Duodenal mucosa (tissue), 2 donors: ENCODE measurements at regions not wholly inside any gene's neighbourhood (a gene's known extent, or its start where the extent isn't known, plus 50 kb on each side); places are given as distances from the start of the nearest gene placed in this dataset.

Source experiments
- H3K27ac ChIP-seq: one replicate; pipeline ENCODE4 v1.7.0; 2013; ENCODE audit warnings: low read depth, low read length
- H3K27me3 ChIP-seq, 2 donors: one replicate each; pipeline ENCODE4 v1.7.0; 2013; ENCODE audit warnings: low read length in 2 of 2, control low read depth in 1 of 2; ENCODE audit not compliant: insufficient read depth in 2 of 2, control insufficient read depth in 1 of 2
- H3K36me3 ChIP-seq, 2 donors: one replicate each; pipeline ENCODE4 v1.7.0; 2013; ENCODE audit warnings: low read length in 2 of 2, control low read depth in 1 of 2; ENCODE audit not compliant: insufficient read depth in 2 of 2, control insufficient read depth in 1 of 2
- H3K4me1 ChIP-seq, 2 donors: one replicate each; pipeline ENCODE4 v1.7.0; 2013; ENCODE audit warnings: low read length in 2 of 2, control low read depth in 1 of 2; ENCODE audit not compliant: insufficient read depth in 2 of 2, control insufficient read depth in 1 of 2
- H3K4me3 ChIP-seq, 2 donors: one replicate each; pipeline ENCODE4 v1.7.0; 2013; ENCODE audit warnings: low read length in 2 of 2, low read depth in 1 of 2
- H3K9ac ChIP-seq, 2 donors: one replicate each; pipeline ENCODE4 v1.7.0; 2013; ENCODE audit warnings: low read length in 2 of 2, low read depth in 1 of 2
- H3K9me3 ChIP-seq, 2 donors: one replicate each; pipeline ENCODE4 v1.7.0; 2013; ENCODE audit warnings: low read length in 2 of 2, control low read depth in 1 of 2; ENCODE audit not compliant: control insufficient read depth in 1 of 2

GRCh38 chr3:182165234-182165633, 453.5 kb downstream of the SOX2 start:
- H3K4me1 ChIP-seq: no peaks in the 10 kb centered on the region
- H3K9me3 ChIP-seq: no peaks in the 10 kb centered on the region
- no peaks in the 10 kb centered on the region for H3K36me3 ChIP-seq
- H3K4me3 ChIP-seq: no peak overlapping the region
- H3K27me3 ChIP-seq: peaks cover 0 to 4% of the 10 kb centered on the region in 2 donors
- no peak overlapping the region for H3K9ac ChIP-seq
- no peak overlapping the region for H3K27ac ChIP-seq

- Histone ChIP-seq H3K27ac (no peak overlapping the region), H3K9ac (no peak overlapping the region), H3K9me3 (no peaks in the 10 kb centered on the region), H3K4me1 (no peaks in the 10 kb centered on the region), H3K4me3 (no peak overlapping the region), H3K27me3 (peaks cover 4 to 11% of the 10 kb centered on the region in 2 donors), H3K36me3 (no peaks in the 10 kb centered on the region)
Observed at GRCh38 chr3:182172534-182172933, 460.8 kb downstream of the SOX2 start.

- Histone ChIP-seq H3K4me1 (peaks cover 3 to 12% of the 10 kb centered on the region in 2 donors), H3K4me3 (no peak overlapping the region), H3K27me3 (peaks cover 4 to 5% of the 10 kb centered on the region in 2 donors), H3K27ac (no peak overlapping the region), H3K9me3 (no peaks in the 10 kb centered on the region), H3K36me3 (no peaks in the 10 kb centered on the region), H3K9ac (no peak overlapping the region)
Observed at GRCh38 chr3:182178488-182179200, 466.9 kb downstream of the SOX2 start.

GRCh38 chr3:182179631-182180030, 467.9 kb downstream of the SOX2 start:
- H3K9me3 ChIP-seq: no peaks in the 10 kb centered on the region
- peaks cover 4 to 5% of the 10 kb centered on the region in 2 donors for H3K27me3 ChIP-seq
- no peak overlapping the region for H3K9ac ChIP-seq
- no peak overlapping the region for H3K27ac ChIP-seq
- H3K36me3 ChIP-seq: no peaks in the 10 kb centered on the region
- H3K4me3 ChIP-seq: no peak overlapping the region
- H3K4me1 ChIP-seq: peaks cover 3 to 17% of the 10 kb centered on the region in 2 donors

GRCh38 chr3:182180654-182181385, 469.1 kb downstream of the SOX2 start:
- Histone ChIP-seq H3K27ac (no peak overlapping the region), H3K4me1 (peaks cover 3 to 17% of the 10 kb centered on the region in 2 donors), H3K9ac (no peak overlapping the region), H3K4me3 (no peak overlapping the region), H3K36me3 (no peaks in the 10 kb centered on the region), H3K9me3 (no peaks in the 10 kb centered on the region), H3K27me3 (peaks cover 0 to 5% of the 10 kb centered on the region in 2 donors)

- H3K36me3 ChIP-seq: no peaks in the 10 kb centered on the region
- no peaks in the 10 kb centered on the region for H3K9me3 ChIP-seq
- no peak overlapping the region for H3K9ac ChIP-seq
- H3K4me1 ChIP-seq: peaks cover 3 to 17% of the 10 kb centered on the region in 2 donors
- H3K27ac ChIP-seq: no peak overlapping the region
- H3K27me3 ChIP-seq: no peaks in the 10 kb centered on the region
- no peak overlapping the region for H3K4me3 ChIP-seq
Observed at GRCh38 chr3:182182531-182182968, 470.8 kb downstream of the SOX2 start.

- Histone ChIP-seq H3K27me3 (no peaks in the 10 kb centered on the region), H3K36me3 (no peaks in the 10 kb centered on the region), H3K4me1 (peaks cover 3 to 17% of the 10 kb centered on the region in 2 donors), H3K4me3 (no peak overlapping the region), H3K27ac (no peak overlapping the region), H3K9ac (no peak overlapping the region), H3K9me3 (no peaks in the 10 kb centered on the region)
Observed at GRCh38 chr3:182183716-182184430, 472.1 kb downstream of the SOX2 start.

- Histone ChIP-seq H3K9me3 (no peaks in the 10 kb centered on the region), H3K36me3 (no peaks in the 10 kb centered on the region), H3K27ac (no peak overlapping the region), H3K27me3 (no peaks in the 10 kb centered on the region), H3K9ac (no peak overlapping the region), H3K4me1 (peaks cover 3 to 14% of the 10 kb centered on the region in 2 donors), H3K4me3 (no peak overlapping the region)
Observed at GRCh38 chr3:182185313-182185712, 473.6 kb downstream of the SOX2 start.

GRCh38 chr3:182190056-182190455, 478.3 kb downstream of the SOX2 start:
- Histone ChIP-seq H3K27ac (no peak overlapping the region), H3K4me1 (peaks cover 0 to 4% of the 10 kb centered on the region in 2 donors), H3K27me3 (no peaks in the 10 kb centered on the region), H3K9ac (no peak overlapping the region), H3K4me3 (no peak overlapping the region), H3K36me3 (no peaks in the 10 kb centered on the region), H3K9me3 (no peaks in the 10 kb centered on the region)

GRCh38 chr3:182198345-182198744, 486.6 kb downstream of the SOX2 start:
- Histone ChIP-seq H3K36me3 (no peaks in the 10 kb centered on the region), H3K4me1 (no peaks in the 10 kb centered on the region), H3K9ac (no peak overlapping the region), H3K27ac (no peak overlapping the region), H3K27me3 (peaks cover 0 to 4% of the 10 kb centered on the region in 2 donors), H3K9me3 (no peaks in the 10 kb centered on the region), H3K4me3 (no peak overlapping the region)
